H9 (cell line): ENCODE measurements at regions not wholly inside any gene's neighbourhood (a gene's known extent, or its start where the extent isn't known, plus 50 kb on each side); places are given as distances from the start of the nearest gene placed in this dataset.

Experiments used
- DNase-seq: peaks from one replicate; pipeline ENCODE4 v3.0.0-alpha.2; 2017
- H2AFZ ChIP-seq: one replicate; pipeline ENCODE4 v1.6.1; 2013; ENCODE audit warnings: mild to moderate bottlenecking, low read length, control low read depth, moderate library complexity
- H2AK5ac ChIP-seq: 2 replicates; pipeline ENCODE4 v1.6.1; 2013; ENCODE audit warnings: low read length, control low read depth, mixed read lengths; ENCODE audit not compliant: insufficient read length
- H2BK120ac ChIP-seq: one replicate; pipeline ENCODE4 v1.6.1; 2013; ENCODE audit warnings: low read depth, mild to moderate bottlenecking, low read length, control low read depth, inconsistent platforms; ENCODE audit not compliant: poor library complexity, severe bottlenecking
- H2BK12ac ChIP-seq: 2 replicates; pipeline ENCODE4 v1.6.1; 2013; ENCODE audit warnings: low read length, control low read depth, mixed read lengths, low read depth; ENCODE audit not compliant: insufficient read length
- H2BK15ac ChIP-seq: 2 replicates; pipeline ENCODE4 v1.6.1; 2013; ENCODE audit warnings: low read depth, low read length, control low read depth
- H2BK20ac ChIP-seq: one replicate; pipeline ENCODE4 v1.6.1; 2013; ENCODE audit warnings: low read depth, mild to moderate bottlenecking, low read length, control low read depth, inconsistent platforms; ENCODE audit not compliant: poor library complexity, severe bottlenecking
- H2BK5ac ChIP-seq: 2 replicates; pipeline ENCODE4 v1.6.1; 2013; ENCODE audit warnings: low read length, control low read depth, mixed read lengths; ENCODE audit not compliant: insufficient read length
- H3K14ac ChIP-seq: 2 replicates; pipeline ENCODE4 v1.6.1; 2013; ENCODE audit warnings: low read length, control low read depth; ENCODE audit not compliant: insufficient read depth
- H3K18ac ChIP-seq: 2 replicates; pipeline ENCODE4 v1.6.1; 2013; ENCODE audit warnings: low read depth, mild to moderate bottlenecking, mixed read lengths, low read length, control low read depth; ENCODE audit not compliant: insufficient read length
- H3K23ac ChIP-seq: 2 replicates; pipeline ENCODE4 v1.6.1; 2013; ENCODE audit warnings: low read length, control low read depth, mixed read lengths, low read depth; ENCODE audit not compliant: insufficient read length
- H3K23me2 ChIP-seq: 2 replicates; pipeline ENCODE4 v1.6.1; 2013; ENCODE audit warnings: low read depth, mild to moderate bottlenecking, mixed read lengths, low read length, control low read depth; ENCODE audit not compliant: insufficient read length, poor library complexity, severe bottlenecking
- H3K27ac ChIP-seq: 2 replicates; pipeline ENCODE4 v1.5.1; 2013; ENCODE audit warnings: low read length, control low read depth, mixed read lengths, low read depth; ENCODE audit not compliant: insufficient read length
- H3K27me3 ChIP-seq: 2 replicates; pipeline ENCODE4 v1.6.1; 2013; ENCODE audit warnings: low read length, control low read depth, inconsistent platforms; ENCODE audit not compliant: insufficient read depth
- H3K4ac ChIP-seq: 2 replicates; pipeline ENCODE4 v1.6.1; 2013; ENCODE audit warnings: low read depth, mild to moderate bottlenecking, control low read depth, inconsistent platforms, low read length, moderate library complexity
- H3K4me1 ChIP-seq: 2 replicates; pipeline ENCODE4 v1.6.1; 2013; ENCODE audit warnings: low read length, control low read depth, inconsistent platforms; ENCODE audit not compliant: insufficient read depth
- H3K4me2 ChIP-seq: 2 replicates; pipeline ENCODE4 v1.6.1; 2013; ENCODE audit warnings: low read length, control low read depth, mixed read lengths; ENCODE audit not compliant: insufficient read length, insufficient read depth
- H3K56ac ChIP-seq: 2 replicates; pipeline ENCODE4 v1.6.1; 2013; ENCODE audit warnings: low read depth, mild to moderate bottlenecking, mixed read lengths, low read length, control low read depth; ENCODE audit not compliant: insufficient read length
- H3K79me1 ChIP-seq: 2 replicates; pipeline ENCODE4 v1.6.1; 2013; ENCODE audit warnings: low read depth, mild to moderate bottlenecking, moderate library complexity, low read length, control low read depth, inconsistent platforms; ENCODE audit not compliant: insufficient read depth, poor library complexity, severe bottlenecking
- H3K79me2 ChIP-seq: 2 replicates; pipeline ENCODE4 v1.6.1; 2013; ENCODE audit warnings: low read length, control low read depth, inconsistent platforms; ENCODE audit not compliant: insufficient read depth
- H3K9ac ChIP-seq: 2 replicates; pipeline ENCODE4 v1.6.1; 2013; ENCODE audit warnings: low read length, control low read depth, mixed read lengths; ENCODE audit not compliant: insufficient read length; ENCODE audit errors: extremely low read depth
- H3K9me3 ChIP-seq: one replicate; pipeline ENCODE4 v1.6.1; 2013; ENCODE audit warnings: low read depth, low read length, inconsistent platforms; ENCODE audit not compliant: control insufficient read depth
- H3T11ph ChIP-seq: one replicate; pipeline ENCODE4 v1.6.1; 2013; ENCODE audit warnings: mild to moderate bottlenecking, low read length, control low read depth, inconsistent platforms
- H4K20me1 ChIP-seq: one replicate; pipeline ENCODE4 v1.6.1; 2013; ENCODE audit not compliant: control insufficient read depth, insufficient read length, insufficient read depth
- H4K5ac ChIP-seq: 2 replicates; pipeline ENCODE4 v1.6.1; 2013; ENCODE audit warnings: low read depth, mild to moderate bottlenecking, mixed read lengths, low read length, control low read depth; ENCODE audit not compliant: insufficient read length
- H4K8ac ChIP-seq: replicated peaks from 2 replicates; pipeline ENCODE4 v1.6.1; 2013; ENCODE audit warnings: low read length, control low read depth, mixed read lengths, low read depth; ENCODE audit not compliant: insufficient read length
- H4K91ac ChIP-seq: 2 replicates; pipeline ENCODE4 v1.6.1; 2013; ENCODE audit warnings: low read depth, mild to moderate bottlenecking, moderate library complexity, mixed read lengths, low read length, control low read depth; ENCODE audit not compliant: insufficient read length
- H3K27ac Mint-ChIP-seq, 3 experiments: 2 replicates in 2 of 3; 3 replicates in 1 of 3; pipeline ENCODE4 v1.8.0; 2020 to 2021; ENCODE audit warnings: mixed read lengths in 3 of 3, mild to moderate bottlenecking in 1 of 3, moderate library complexity in 1 of 3
- H3K27me3 Mint-ChIP-seq: 2 replicates; pipeline ENCODE4 v1.8.0; 2021; ENCODE audit warnings: low read depth, mild to moderate bottlenecking, moderate library complexity, mixed read lengths
- H3K36me3 Mint-ChIP-seq, 3 experiments: 2 replicates in 2 of 3; 3 replicates in 1 of 3; pipeline ENCODE4 v1.8.0; 2020 to 2021; ENCODE audit warnings: low read depth in 3 of 3, mixed read lengths in 3 of 3; ENCODE audit not compliant: insufficient read depth in 1 of 3
- H3K4me1 Mint-ChIP-seq, 2 experiments: 2 replicates each; pipeline ENCODE4 v1.8.0; 2020; ENCODE audit warnings: mixed read lengths in 2 of 2
- H3K4me3 Mint-ChIP-seq, 2 experiments: 2 replicates in 1 of 2; 3 replicates in 1 of 2; pipeline ENCODE4 v1.8.0; 2020 to 2021; ENCODE audit warnings: mild to moderate bottlenecking in 2 of 2, mixed read lengths in 2 of 2, moderate library complexity in 1 of 2
- H3K9me3 Mint-ChIP-seq, 2 experiments: 2 replicates in 1 of 2; 3 replicates in 1 of 2; pipeline ENCODE4 v1.8.0; 2020; ENCODE audit warnings: mild to moderate bottlenecking in 2 of 2, mixed read lengths in 2 of 2, moderate library complexity in 1 of 2
- CTCF ChIP-seq: fragments of 200-600 bp; sonication (generic); conservative IDR thresholded peaks from 3 replicates; pipeline ENCODE4 v1.8.0; 2021; ENCODE audit warnings: antibody characterized with exemption, mild to moderate bottlenecking
- WGBS: extraction: QIAGEN DNeasy Blood & Tissue Kit; methylation state at CpG from one replicate; pipeline ENCODE4 v1.1.7; 2013; ENCODE audit warnings: missing lambda C conversion rate, low lambda C conversion rate, mixed read lengths; ENCODE audit not compliant: insufficient read length; ENCODE audit errors: extremely low coverage; 5-methylcytosine and 5-hydroxymethylcytosine counted together

DNA sequence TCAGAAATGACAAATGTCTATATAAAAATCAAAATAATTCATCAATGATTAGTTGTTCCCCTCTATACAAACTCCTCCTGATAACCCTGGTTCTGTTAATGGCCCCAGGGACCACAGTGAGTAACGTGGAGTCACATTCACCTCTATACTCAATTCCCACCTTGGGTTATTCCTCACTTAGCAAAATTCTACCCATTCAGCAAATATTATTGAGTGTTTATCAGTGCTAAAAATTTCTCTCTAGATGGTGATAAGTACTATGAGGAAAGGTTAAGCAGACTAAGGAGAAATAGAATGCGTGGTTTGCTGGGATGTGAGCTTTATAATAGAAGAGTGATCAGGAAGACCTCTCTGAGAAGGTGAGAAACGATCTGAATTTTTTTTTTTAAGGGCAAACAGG lies 1124.5 kb downstream of the BCL11A start:
- no peak overlapping the region for H3K14ac ChIP-seq

More for the DNA sequence above, 1124.5 kb downstream of the BCL11A start:
- H3T11ph ChIP-seq = no peak overlapping the region
- no peak overlapping the region for H3K4ac ChIP-seq
- no peak overlapping the region for H2AFZ ChIP-seq
- no peaks in the 10 kb centered on the region for H3K27me3 Mint-ChIP-seq
- no peak overlapping the region for H2BK12ac ChIP-seq
- H4K20me1 ChIP-seq = no peaks in the 10 kb centered on the region
- no peak overlapping the region for H3K23ac ChIP-seq
- peaks cover 13% of the 10 kb centered on the region in 2 experiments for H3K4me1 Mint-ChIP-seq
- H3K27ac ChIP-seq = no peak overlapping the region
- no peaks in the 10 kb centered on the region for H3K23me2 ChIP-seq
- DNase-seq = no peak
- no peak for TF ChIP-seq CTCF
- peaks cover 25 to 28% of the 10 kb centered on the region in 2 experiments for H3K9me3 Mint-ChIP-seq
- peaks cover 4% of the 10 kb centered on the region; the same call in 1 of the 2 replicates for H3K4me1 ChIP-seq
- no peak overlapping the region for H2BK15ac ChIP-seq
- H2BK120ac ChIP-seq = no peak overlapping the region
- no peak overlapping the region for H2BK20ac ChIP-seq
- no peak overlapping the region for H4K91ac ChIP-seq
- H3K79me2 ChIP-seq = no peaks in the 10 kb centered on the region
- no peak overlapping the region for H3K27ac Mint-ChIP-seq
- no peak overlapping the region for H2BK5ac ChIP-seq
- no peaks in the 10 kb centered on the region for H3K9me3 ChIP-seq
- H3K18ac ChIP-seq = no peak overlapping the region
- peaks cover 1 to 6% (median 4%) of the 10 kb centered on the region in 3 experiments; a peak in 6 of 7 replicates for H3K36me3 Mint-ChIP-seq
- no peak overlapping the region for H4K5ac ChIP-seq
- no peak overlapping the region for H3K56ac ChIP-seq
- H3K4me3 Mint-ChIP-seq = no peak overlapping the region
- no peaks in the 10 kb centered on the region for H3K27me3 ChIP-seq
- H3K79me1 ChIP-seq = no peaks in the 10 kb centered on the region
- H2AK5ac ChIP-seq = no peak overlapping the region
- H3K4me2 ChIP-seq = no peak overlapping the region
- no CpG with 5 or more reads among the region's 3 CpGs for WGBS
- H3K9ac ChIP-seq = no peak overlapping the region
- no peak overlapping the region for H4K8ac ChIP-seq
